ENCODE measurements at regions not wholly inside any gene's neighbourhood (a gene's known extent, or its start where the extent isn't known, plus 50 kb on each side); places are given as distances from the start of the nearest gene placed in this dataset.
"Not testable (repeated sequence)": the region's sequence is repeated elsewhere in the genome, so short reads cannot be mapped to it uniquely, and the experiment has no call there.

DNA sequence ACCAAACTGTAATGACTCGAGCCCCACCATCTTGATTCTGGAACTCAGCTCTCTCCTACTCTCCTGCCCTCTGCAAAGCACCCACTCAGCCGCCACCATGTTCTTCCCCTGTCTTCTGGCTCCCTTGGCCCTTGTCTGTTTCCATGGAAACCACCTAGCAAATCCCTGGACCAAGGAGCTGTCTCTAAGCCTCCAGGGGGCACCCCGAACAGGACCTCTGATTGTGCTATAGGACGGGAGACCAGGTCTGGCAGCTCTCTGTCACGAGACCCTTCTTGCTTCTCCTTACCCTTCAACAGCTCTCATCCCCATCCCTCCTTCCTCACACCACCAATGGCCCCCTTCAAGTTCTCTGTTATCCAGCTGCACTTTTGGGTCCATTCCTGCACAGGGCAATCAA is 277.7 kb upstream of the ZNF507 start:
- no peak for DNase-seq

DNA sequence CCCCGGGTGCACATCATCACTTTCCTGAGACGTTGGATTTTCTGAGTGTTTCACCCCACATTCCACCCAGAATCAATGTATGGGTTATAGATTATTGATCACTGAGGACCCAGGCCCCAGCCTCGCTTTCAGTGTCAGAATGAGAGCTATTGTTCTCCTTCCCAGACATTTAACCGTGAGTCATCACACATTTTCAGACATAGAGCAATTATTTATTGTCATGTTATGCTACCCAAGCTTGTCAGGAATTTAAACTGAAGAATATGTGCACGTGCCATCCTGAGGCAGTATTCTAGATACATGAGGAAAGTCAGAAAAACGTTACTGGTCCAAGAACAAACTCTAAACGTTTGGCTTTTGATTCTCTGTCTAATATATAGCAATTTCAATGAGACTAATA is 276.6 kb upstream of the ZNF507 start:
- DNase-seq, result no peak

DNA sequence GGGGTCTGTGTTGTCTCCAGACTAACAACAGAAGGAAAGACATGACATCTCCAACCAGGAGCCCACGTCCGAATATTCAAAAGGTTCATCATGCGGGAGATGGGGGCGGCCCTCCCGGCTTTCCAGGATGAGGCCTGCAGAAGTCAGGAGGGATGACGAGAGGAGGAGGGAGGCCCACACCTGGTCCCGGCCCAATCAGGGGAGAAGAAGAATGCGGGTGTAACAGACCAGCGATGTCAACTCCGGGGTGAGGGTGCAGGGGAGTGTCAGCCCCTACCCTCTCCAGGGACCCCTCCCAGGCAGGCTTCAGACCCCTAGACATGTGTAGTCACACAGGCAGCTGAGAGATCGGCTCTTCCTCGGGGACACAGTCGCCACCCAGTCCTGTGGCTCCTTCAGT is 275.3 kb upstream of the ZNF507 start:
- no peak for DNase-seq

DNA sequence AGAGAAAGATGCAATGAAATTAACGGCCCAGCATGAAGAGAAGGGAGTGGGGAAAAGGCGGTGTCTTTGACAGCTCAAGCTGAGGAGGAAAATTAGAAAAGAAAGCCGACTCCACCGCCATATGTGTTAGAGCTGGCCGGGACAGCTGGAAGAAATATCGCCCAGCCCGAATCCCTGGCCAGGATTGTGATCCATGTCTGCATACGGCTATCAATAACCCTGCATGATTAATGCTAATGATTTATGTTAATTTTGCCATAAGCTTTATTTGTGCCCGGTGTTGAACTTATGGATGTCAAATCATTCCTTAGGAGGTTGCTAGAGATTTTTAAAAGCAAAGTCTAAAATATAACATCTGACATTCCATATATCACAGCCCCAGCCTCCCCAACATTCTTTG is 263.4 kb upstream of the ZNF507 start:
- no peak for DNase-seq

DNA sequence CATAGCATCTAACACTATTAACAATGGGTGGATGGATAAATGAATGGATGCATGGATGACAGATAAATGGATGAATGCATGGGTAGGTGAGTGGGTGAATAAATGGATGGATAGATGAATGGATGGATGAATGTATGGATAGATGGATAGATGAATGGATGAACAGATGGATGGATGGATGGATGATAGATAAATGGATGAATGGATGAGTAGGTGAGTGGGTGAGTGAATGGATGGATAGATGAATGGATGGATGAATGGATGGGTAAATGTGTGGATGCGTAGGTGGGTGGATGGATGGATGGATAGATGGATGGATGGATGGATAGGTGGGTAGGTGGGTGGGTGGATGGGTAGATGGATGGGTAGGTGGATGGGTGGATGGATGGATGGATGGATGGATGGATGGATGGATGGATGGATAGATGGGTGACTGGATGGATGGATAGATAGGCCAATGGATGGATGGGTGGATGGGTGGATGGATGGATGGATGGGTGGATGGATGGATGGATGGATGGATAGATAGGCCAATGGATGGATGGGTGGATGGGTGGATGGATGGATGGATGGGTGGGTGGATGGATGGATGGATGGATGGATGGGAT is 260.6 kb upstream of the ZNF507 start:
- not testable (repeated sequence) for DNase-seq

DNA sequence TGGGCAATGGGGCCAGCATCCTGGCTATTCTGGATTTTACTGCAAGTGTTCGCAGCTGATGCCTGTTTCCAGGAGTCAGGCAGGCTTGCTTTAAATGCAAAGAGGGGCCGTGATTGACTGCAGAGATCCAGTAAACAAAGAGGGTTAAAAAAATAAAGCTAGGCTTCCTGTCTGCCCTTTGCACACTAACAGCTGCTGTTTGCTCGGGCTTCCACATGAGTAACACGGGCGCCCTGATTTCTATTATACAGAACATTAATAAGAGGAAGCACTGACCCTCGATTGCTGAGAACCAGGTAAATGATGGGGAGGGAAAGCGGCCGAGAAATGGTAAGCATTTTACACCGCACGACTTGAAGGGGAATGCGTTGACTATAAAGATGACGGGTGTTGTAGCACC is 254.2 kb upstream of the ZNF507 start:
- no peak for DNase-seq

DNA sequence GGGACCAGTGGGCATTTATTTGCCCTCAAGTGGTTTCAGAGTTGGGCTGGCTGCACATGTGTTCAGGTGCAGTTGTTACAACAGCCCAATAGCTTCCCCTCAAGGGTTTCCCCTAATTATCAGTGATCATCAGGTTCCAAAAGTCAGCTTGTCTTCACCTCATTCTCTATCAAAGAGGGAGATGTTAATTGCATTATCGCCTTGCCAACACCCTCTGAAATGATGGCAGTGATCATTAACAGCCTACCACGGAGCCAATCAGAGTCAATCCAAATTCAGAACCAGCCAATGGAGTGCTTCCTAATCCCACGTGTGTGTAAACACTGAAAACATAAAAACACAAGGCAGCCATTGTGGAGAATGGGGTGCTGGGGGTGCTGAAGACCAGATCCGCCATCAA is 248.4 kb upstream of the ZNF507 start:
- DNase-seq, result no peak

DNA sequence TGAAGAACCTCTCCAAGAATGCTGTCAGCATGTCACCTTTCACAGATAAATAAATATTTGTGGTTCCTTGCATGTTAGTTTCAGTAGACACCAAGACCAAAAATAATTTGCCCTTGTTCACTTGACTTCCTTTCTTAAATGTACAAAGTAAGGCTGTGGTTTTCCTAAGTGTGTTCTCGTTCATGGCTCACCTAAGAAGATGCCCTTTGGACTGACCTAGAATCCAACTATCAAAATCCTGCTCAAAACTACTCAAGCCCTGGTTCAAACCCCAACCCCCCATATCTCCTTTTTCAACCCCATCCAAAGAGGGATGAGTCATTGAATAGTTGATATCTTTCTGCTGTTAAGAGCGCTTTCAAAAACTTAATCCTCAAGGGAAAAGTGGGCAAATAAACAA is 247.8 kb upstream of the ZNF507 start:
- DNase-seq, result no peak

DNA sequence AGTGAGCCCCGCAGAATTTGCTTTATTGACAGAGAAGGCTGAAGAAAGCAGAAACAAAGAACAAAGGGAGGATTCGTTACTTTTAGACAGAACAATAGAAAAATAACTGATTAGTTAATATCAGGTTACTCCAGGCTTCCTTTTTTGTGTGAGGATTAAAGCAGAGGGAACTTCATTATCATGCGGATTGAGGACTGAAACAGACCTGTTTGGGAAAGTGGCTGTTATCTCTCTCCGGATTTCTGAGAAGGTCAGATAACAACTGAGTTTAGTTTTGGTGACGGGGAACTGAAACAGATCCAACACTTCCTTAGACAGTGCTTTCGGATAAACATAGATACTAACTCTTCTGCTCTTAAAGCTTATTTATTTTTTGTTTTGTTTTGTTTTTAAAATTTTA is 246.4 kb upstream of the ZNF507 start:
- DNase-seq, result no peak

DNA sequence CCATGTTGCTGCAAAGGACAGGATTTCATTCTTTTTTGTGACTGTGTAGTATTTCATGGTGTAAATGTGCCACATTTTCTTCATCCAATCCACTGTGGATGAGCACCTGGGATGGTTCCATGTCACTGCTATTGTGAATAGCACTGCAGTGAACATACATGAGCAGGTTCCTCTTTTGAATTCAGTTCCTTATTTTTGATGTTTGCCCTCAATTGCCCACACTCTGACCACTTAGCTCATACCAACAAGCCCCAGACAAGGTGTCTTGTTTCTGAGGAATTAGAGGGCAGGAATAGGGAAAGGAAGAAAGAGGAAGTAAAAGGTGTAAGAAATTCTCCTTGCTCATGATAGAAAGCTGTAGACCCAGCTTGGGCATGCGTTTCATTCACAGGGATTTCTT is 244.2 kb upstream of the ZNF507 start:
- DNase-seq, result no peak

DNA sequence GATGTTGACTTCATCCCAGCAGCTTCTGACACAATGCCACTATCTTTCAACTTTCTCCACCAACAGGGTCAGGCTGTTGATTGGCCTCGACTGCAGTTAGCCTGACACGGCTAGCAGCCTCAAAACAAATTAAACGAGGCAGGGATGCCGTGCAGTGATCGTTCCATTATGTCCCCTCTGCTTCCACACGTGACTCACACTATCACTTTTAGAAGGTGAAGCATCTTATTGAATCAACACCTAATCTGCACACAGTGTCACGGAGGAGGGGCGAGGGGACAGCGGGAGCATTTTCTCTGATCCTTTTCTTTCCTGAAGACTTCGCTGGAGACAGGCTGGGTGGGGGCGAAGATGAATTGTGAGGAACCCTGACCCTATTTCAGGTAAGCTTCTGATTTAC is 241.9 kb upstream of the ZNF507 start:
- no peak for DNase-seq

DNA sequence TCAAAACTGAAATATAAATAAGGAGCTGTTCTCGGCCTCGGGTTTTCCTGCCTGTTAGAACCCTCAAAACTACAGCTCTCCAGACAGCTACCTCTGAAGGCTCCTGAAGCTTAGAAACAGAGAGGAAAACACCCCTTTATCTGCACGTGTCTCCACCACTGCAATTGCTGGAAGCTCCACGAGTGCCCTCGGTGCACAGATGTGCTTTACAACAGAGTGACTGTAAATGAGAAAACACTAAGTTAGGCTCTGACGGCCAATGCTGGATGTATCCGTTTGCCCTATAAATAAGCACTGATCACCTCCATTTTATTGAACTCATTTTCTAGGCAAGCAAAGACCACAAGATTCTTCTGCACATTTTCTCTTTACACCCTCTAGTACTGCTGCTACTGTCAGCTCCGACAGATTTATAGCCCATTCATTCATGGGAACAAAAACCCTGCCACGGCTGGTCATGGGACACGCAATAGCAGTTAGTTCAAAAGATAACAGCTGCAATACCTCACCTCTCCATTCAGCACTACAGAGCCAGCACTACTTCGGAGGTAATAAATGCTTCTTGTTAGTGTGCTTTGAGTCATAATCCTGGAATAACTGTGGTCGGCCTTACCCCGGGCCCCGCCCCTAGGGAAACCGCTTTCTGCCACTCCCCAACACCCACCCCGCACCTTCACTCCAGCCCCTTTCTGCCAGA is 241.1 kb upstream of the ZNF507 start:
- no peak for DNase-seq

DNA sequence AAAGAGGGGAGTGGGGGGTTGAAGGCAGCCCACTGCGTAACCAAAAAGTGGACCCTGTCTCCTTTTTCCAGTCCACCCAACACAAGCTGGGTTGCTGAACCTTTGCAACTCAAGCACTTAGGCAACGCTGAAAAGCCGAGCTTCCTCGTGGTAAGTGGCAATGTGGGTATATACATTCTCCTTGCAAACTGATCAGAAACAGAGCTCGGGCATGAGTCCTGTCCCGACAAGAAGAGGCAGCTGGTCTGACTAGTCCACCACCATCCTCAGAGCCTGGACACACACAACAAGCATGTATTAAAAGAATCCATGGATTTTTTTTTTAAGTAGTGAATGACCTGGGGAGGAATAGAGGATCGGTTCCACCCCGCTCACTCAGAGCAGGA is 240.6 kb upstream of the ZNF507 start:
- DNase-seq, result no peak

DNA sequence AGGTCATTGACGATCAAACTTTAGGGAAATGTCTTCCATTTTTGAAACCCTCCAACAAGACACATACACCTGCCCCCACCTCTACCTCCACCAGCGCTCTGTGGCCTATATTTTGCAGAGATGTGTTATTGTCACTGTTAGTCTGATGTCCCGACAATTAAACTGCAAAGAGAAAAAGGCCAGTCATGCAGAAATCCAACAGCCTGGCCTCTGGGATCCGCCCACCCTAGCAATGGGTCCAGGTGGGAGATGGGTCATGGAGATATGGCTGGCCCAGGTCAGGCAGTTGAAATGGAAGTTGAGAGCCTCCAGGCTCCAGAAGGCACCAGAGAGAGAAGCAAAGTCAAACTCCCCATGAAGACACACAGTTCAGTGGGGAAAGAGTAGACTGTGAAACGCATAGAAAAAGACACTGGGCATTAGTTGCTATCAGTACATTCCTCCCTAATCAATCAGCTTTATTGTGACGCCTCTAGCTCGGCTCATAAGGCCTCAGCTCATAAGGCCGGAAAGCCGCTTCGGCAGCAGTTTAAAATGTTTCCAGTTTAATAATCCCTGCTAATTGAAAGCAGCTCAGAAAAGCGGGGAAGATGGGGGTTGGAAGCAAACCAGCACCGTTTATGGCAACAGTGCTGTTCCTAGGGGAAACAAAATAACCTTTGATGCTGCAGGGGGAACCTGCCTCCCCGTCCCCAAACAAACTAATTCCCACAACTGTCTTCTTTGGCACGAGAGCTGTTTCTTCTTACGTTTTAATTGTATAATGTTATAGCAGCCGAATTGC is 239.7 kb upstream of the ZNF507 start:
- no peak for DNase-seq

DNA sequence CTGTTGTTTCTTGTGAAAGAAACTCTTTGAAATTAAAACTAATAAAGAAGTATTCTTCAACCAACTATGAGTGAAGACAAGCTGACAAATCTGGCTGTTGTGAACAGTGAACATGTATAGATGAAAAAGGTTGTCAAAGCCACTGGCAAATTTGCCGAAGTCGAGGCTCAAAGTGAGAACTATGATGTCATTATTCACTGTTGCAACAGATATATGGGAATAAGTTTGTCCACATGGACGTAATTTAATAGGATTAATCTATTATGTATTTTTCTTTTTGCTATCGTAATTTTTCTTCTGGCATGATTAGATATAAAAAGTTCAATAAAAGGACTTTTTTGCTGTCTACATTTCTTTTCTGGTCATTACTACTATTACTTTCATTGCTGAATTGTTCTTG is 223.2 kb upstream of the ZNF507 start:
- no peak for DNase-seq

DNA sequence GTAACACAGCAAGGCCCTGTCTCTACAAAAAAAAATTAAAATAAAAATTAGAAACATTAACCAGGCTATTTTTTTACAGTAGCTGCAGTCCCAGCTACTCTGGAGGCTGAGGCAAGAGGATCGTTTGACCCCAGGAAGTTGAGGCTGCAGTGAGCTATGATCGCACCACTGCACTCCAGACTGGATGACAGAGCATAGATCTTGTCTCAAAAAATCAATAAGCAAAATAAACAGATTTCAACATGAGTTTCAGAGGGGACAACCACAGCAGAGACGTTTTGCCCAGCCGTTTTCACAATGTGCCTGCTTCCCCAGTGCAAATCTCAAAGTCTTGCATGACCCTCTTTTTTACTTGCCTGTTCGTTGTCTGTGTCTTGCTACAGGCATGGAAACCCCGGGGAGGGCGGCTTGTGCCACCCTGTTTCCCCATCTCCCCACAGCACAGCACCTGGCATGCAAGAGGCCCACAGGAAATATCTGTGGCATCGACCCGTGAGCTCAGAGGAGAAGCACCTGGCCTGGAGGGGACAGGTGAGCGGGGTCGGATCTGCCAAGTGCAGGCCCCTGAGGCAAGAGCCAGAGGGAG is 222.0 kb upstream of the ZNF507 start:
- no peak for DNase-seq

DNA sequence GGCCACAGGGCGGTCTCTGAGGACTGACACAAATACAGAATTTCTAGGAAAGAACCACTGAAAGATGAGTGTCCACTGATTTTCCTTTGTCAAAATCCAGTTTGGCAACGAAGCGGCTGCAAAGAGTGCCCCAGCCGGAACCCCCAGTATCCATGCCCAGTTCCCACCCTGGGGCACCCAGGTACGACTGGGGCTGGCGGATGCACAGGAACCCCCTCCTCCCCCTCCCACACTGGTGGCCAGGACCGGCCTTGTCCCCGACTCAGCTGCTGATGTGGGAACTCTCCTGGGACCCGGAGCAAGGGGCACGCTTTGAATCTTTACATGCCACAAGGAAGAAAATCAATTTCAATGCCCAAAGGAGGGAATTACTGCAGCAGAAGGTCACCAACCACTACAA is 220.8 kb upstream of the ZNF507 start:
- no peak for DNase-seq

DNA sequence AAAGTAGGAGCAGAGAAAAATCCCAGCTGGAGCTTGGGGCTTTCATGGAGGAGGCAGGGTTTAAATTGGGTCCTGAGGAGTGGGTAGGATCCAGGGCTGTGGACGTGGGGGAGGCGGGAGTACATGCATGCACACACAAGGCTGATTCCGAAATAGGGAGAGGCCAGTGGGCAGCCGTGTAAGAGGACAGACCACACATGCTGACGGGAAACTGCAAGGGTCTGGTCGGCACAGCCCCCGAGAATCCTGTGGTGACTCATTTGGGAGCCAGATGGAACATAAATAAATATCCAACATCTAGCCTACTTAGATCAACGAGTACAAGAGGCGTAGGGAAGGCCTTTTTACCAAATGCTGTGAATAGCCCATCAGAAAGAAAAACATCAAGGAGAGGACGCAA is 216.3 kb upstream of the ZNF507 start:
- DNase-seq, result no peak

DNA sequence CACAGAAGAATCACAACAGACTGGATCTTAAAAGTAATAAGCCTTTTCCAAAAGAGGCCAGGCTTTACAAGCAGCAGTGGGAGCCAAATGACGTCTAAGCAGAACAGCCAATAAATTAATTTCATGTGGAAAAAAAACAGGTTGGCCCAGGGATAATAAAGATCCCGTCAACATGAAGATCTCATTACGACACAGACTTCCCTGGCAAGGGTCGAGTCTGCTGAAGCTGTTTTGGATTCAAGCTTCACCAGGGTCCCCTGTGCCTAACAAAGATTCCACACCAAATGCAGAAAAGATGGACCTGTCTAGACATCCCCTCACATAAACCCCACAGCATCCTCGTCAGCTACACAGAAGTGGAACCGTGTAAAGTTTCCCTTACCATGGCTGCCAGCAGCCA is 215.1 kb upstream of the ZNF507 start:
- DNase-seq, result no peak

DNA sequence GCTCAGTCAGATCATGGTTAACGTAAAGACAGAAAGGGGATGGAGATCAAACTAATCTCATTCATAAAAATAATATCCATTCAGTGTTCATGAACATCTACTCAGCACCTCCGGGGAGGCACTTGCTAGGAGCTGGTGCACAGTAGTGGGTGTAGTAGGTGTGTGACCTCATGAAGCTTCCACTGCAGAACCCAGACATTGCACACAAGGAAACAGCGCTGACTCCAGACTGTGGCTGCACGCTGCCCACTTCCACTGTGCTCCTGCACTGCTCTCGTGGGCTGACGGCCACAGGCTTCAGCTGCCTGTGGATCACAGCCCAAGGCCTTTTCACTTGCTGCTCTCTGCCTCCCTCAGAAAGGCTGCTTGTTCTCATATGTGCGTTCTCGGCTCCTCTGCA is 214.4 kb upstream of the ZNF507 start:
- no peak for DNase-seq

DNA sequence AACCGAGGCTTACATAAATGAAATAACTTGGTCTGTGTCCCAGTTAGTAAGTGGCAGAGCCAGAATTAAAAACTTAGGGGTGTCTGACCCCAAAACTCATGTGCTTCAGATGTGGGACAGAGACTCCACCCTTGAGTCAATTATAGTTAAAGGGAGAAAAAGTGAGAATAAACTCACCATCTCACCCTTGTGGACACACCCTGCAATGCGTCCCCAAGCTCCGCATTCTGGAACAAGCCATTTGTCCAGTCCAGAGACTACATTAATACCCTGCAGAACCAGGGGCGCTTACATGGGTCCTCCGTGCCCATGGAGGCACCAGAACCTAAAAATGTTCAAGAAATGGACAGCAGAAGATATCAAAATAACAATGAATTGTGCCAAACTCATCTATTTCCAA is 207.0 kb upstream of the ZNF507 start:
- no peak for DNase-seq

DNA sequence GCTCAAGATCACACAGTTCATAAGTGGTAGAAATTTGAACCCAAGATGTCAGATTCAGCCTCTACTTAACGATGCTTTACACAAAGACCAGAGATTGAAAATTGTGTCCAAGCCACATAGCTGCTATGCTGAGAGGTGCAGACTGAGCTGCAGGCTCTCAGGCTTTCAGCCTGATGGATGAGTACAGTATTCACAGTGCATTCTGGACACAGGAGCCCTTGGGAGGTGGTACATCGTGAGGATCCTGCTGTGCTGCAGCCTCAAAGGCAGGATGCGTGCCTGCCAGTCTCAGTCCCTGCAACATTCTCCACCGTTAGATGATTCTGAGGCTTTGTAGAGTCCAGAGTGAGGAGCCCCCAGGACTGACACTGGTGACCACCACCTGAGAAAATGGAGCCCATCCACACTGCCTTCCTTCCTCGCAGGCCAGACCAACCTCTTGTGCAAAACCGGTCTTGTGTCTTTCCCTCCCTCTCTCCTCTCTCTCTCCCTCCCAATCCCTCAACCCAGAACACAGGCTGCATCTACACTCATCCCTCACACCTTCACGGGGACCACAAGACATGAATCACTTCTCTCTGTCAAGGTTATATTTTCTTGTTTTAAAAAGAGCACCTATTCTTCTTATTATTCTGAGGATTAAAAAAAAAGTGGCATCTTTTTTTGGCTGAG is 203.4 kb upstream of the ZNF507 start:
- no peak for DNase-seq

DNA sequence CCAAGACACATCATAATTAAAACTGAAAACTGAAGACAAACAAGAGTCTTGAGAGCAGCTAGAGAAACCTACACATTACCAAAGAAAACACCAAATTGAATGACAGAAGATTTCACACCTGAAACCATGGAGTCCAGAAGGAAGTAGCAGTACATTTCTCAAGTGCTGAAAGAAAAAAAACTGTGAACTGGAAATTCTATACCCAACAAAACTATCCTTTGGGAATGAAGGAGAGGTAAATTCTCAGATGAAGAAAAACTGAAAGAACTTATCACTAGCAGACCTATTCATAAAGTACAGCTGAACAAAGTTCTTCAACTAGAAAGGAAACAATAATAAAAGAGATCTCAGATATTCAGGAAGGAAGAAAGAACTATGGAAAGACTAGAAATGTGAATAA is 198.7 kb upstream of the ZNF507 start:
- no peak for DNase-seq

DNA sequence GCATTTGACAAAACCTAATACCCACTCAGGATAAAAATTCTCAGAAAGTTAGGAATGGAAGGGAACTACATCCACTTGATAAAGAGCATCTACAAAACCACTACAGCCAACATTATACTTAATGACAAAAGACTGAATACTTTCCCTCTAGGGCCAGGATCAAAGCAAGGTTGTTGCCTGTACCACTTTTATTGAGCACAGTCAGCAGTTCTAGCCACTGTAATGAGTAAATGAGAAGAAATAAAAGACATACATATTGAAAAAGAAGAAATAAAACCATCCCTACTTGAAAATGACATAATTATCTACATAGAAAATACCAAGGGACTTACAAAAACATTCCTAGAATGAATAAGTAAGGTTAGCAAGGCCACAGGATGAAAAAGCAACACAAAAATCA is 194.8 kb upstream of the ZNF507 start:
- no peak for DNase-seq
